HepG2 (cell line): ENCODE measurements at regions not wholly inside any gene's neighbourhood (a gene's known extent, or its start where the extent isn't known, plus 50 kb on each side); places are given as distances from the start of the nearest gene placed in this dataset.

ENCODE experiments used
- ATAC-seq: fragments of 200-7000 bp; cut with Tn5 transposase; 3 replicates; pipeline ENCODE4 v1.9.1; 2020; ENCODE audit warnings: mild to moderate bottlenecking, moderate library complexity
- BruUV-seq: library from RNA; stranded (reverse); fragments of 400-500 nt; replicated peaks from 2 replicates; lab custom pipeline; 2021; lab: Mats Ljungman, UMichigan
- CTCF ChIA-PET: fragments of 300-600 bp; formaldehyde crosslinking; extraction: SDS; loops from one replicate; lab custom pipeline; 2021; ENCODE audit warnings: low total read pairs, inconsistent platforms, low intra/inter-chr PET ratio; lab: Yijun Ruan, JAX
- POLR2A ChIA-PET: fragments of 350-600 bp; sonication (Branson Sonifier 250); formaldehyde crosslinking; loops from one replicate; lab custom pipeline; 2020; ENCODE audit warnings: antibody characterized with exemption, inconsistent platforms; lab: Yijun Ruan, JAX
- DNase-seq: peaks from one replicate; pipeline ENCODE4 v3.0.0-alpha.2; 2015; ENCODE audit warnings: low spot score
- FAIRE-seq: peaks from 3 replicates; lab custom pipeline; 2011; peaks lifted over from hg19 to GRCh38; lab: Jason Lieb, UNC
- H2AFZ ChIP-seq: one replicate; pipeline ENCODE4 v1.6.1; 2011; ENCODE audit warnings: low read length, inconsistent platforms
- H3K27ac ChIP-seq: fragments of 300-600 bp; 3 replicates; pipeline ENCODE4 v1.8.0; 2011; ENCODE audit warnings: mixed run types, mild to moderate bottlenecking, mixed read lengths, low read length, inconsistent platforms; ENCODE audit not compliant: insufficient read depth; ENCODE audit errors: extremely low read length
- H3K27me3 ChIP-seq, 2 experiments: fragments of 200-600 bp in 1 of 2; 2 replicates in 1 of 2; 3 replicates in 1 of 2; pipeline versions ENCODE4 v1.6.0 to v1.8.0; 2011; ENCODE audit warnings: low read length in 2 of 2, mild to moderate bottlenecking in 2 of 2, moderate library complexity in 2 of 2, inconsistent platforms in 1 of 2; ENCODE audit not compliant: insufficient read depth in 2 of 2, control insufficient read depth in 1 of 2
- H3K36me3 ChIP-seq, 2 experiments: fragments of 200-600 bp in 1 of 2; replicated peaks in 1 of 2; 2 replicates in 1 of 2; 3 replicates in 1 of 2; pipeline versions ENCODE4 v1.5.1 to v1.8.0; 2011; ENCODE audit warnings: low read length in 2 of 2, inconsistent platforms in 1 of 2; ENCODE audit not compliant: insufficient read depth in 2 of 2, control insufficient read depth in 1 of 2
- H3K4me1 ChIP-seq: 2 replicates; pipeline ENCODE4 v1.5.1; 2012; ENCODE audit warnings: low read length, inconsistent platforms; ENCODE audit not compliant: insufficient read depth
- H3K4me2 ChIP-seq: 2 replicates; pipeline ENCODE4 v1.6.0; 2011; ENCODE audit warnings: low read depth, low read length, inconsistent platforms
- H3K4me3 ChIP-seq, 3 experiments: fragments of 200-600 bp in 1 of 3; sonication (generic), shearing (Covaris generic) in 1 of 3; replicated peaks in 1 of 3; 2 replicates each; pipeline ENCODE4 v1.5.1; 2011 to 2016; ENCODE audit warnings: low read length in 3 of 3, inconsistent platforms in 2 of 3, low read depth in 2 of 3, mild to moderate bottlenecking in 2 of 3, control low read depth in 1 of 3, mixed read lengths in 1 of 3; ENCODE audit not compliant: insufficient read depth in 1 of 3
- H3K79me2 ChIP-seq: one replicate; pipeline ENCODE4 v1.6.1; 2011; ENCODE audit warnings: low read length, inconsistent platforms; ENCODE audit not compliant: insufficient read depth
- H3K9ac ChIP-seq: 2 replicates; pipeline ENCODE4 v1.6.0; 2011; ENCODE audit warnings: mild to moderate bottlenecking, low read depth, low read length, inconsistent platforms; ENCODE audit not compliant: insufficient read depth
- H3K9me3 ChIP-seq: 2 replicates; pipeline ENCODE4 v1.5.1; 2012; ENCODE audit warnings: mild to moderate bottlenecking, low read length
- H4K20me1 ChIP-seq: 2 replicates; pipeline ENCODE4 v1.6.0; 2011; ENCODE audit warnings: inconsistent platforms, mild to moderate bottlenecking, low read length, moderate library complexity; ENCODE audit not compliant: insufficient read depth
- HNRNPLL ChIP-seq: fragments of 200-400 bp; formaldehyde crosslinking; IDR thresholded peaks from 2 replicates; pipeline ENCODE4 v1.6.1; 2017; ENCODE audit warnings: mild to moderate bottlenecking, low read depth, low read length; ENCODE audit not compliant: poor library complexity, severe bottlenecking
- NPAS2 ChIP-seq: sonication (generic); formaldehyde crosslinking; IDR thresholded peaks from 2 replicates; pipeline ENCODE4 v1.8.0; 2022; ENCODE audit warnings: mild to moderate bottlenecking, missing genetic modification reagents, borderline replicate concordance
- NR0B2 ChIP-seq: sonication (generic); formaldehyde crosslinking; IDR thresholded peaks from 2 replicates; pipeline ENCODE4 v1.4.0; 2020; ENCODE audit warnings: mild to moderate bottlenecking, missing genetic modification reagents
- PLSCR1 ChIP-seq: sonication (generic); formaldehyde crosslinking; IDR thresholded peaks from 2 replicates; pipeline ENCODE4 v1.5.0; 2020; ENCODE audit warnings: missing genetic modification reagents, mild to moderate bottlenecking, borderline replicate concordance
- SAFB2 ChIP-seq: sonication (generic); formaldehyde crosslinking; IDR thresholded peaks from 2 replicates; pipeline ENCODE4 v1.5.1; 2020; ENCODE audit warnings: missing genetic modification reagents, low read depth, mild to moderate bottlenecking, borderline replicate concordance
- SALL1 ChIP-seq: sonication (generic); formaldehyde crosslinking; IDR thresholded peaks from 2 replicates; pipeline ENCODE4 v1.8.0; 2022; ENCODE audit warnings: mild to moderate bottlenecking, missing genetic modification reagents
- SMARCE1 ChIP-seq: fragments of 450-650 bp; IDR thresholded peaks from 2 replicates; pipeline ENCODE4 v1.6.1; 2017; ENCODE audit warnings: borderline replicate concordance
- SP2 ChIP-seq: sonication (generic); formaldehyde crosslinking; IDR thresholded peaks from 2 replicates; pipeline ENCODE4 v1.5.1; 2020; ENCODE audit warnings: mild to moderate bottlenecking, missing genetic modification reagents
- TBL1XR1 ChIP-seq: fragments of 150-350 bp; IDR thresholded peaks from 2 replicates; pipeline ENCODE4 v1.6.1; 2014; ENCODE audit warnings: borderline replicate concordance, low read length; ENCODE audit not compliant: partially characterized antibody
- ZC3H4 ChIP-seq: sonication (generic); formaldehyde crosslinking; IDR thresholded peaks from 2 replicates; pipeline ENCODE4 v1.4.0; 2020; ENCODE audit warnings: missing genetic modification reagents, borderline replicate concordance
- ZFY ChIP-seq: sonication (generic); formaldehyde crosslinking; IDR thresholded peaks from 2 replicates; pipeline ENCODE4 v1.4.0; 2020; ENCODE audit warnings: missing genetic modification reagents
- ZMYM2 ChIP-seq: sonication (generic); formaldehyde crosslinking; IDR thresholded peaks from 2 replicates; pipeline ENCODE4 v1.8.0; 2022; ENCODE audit warnings: mild to moderate bottlenecking, missing genetic modification reagents
- ZNF367 ChIP-seq: sonication (generic); formaldehyde crosslinking; IDR thresholded peaks from 2 replicates; pipeline ENCODE4 v1.4.0; 2020; ENCODE audit warnings: missing genetic modification reagents, borderline replicate concordance
- ZNF496 ChIP-seq: sonication (generic); formaldehyde crosslinking; IDR thresholded peaks from 2 replicates; pipeline ENCODE4 v1.8.1; 2023; ENCODE audit warnings: mild to moderate bottlenecking, moderate library complexity, missing genetic modification reagents; ENCODE audit not compliant: insufficient replicate concordance
- ZNF607 ChIP-seq: sonication (generic); formaldehyde crosslinking; IDR thresholded peaks from 2 replicates; pipeline ENCODE4 v1.5.1; 2020; ENCODE audit warnings: missing genetic modification reagents, mild to moderate bottlenecking, borderline replicate concordance
- ZNF773 ChIP-seq: sonication (generic); formaldehyde crosslinking; IDR thresholded peaks from 2 replicates; pipeline ENCODE4 v1.4.0; 2020; ENCODE audit warnings: missing genetic modification reagents, borderline replicate concordance
- WGBS: methylation state at CpG from one replicate; pipeline ENCODE4 v1.1.6; 2017; ENCODE audit warnings: low lambda C conversion rate; 5-methylcytosine and 5-hydroxymethylcytosine counted together
- in situ Hi-C: cut with HindIII; loops from 2 replicates; pipeline ENCODE4 v1.10.0; 2017; ENCODE audit warnings: low pct_unique_long_range_greater_than_20kb; ENCODE audit not compliant: extremely low pct_ligation_motif_present
- intact Hi-C: fragments of 100-400 bp; cut with micrococcal nuclease; formaldehyde crosslinking; loops from one replicate; pipeline ENCODE4 v1.10.0; 2022; ENCODE audit not compliant: unreplicated experiment

GRCh38 chr9:90419221-90419851 lies 223.3 kb downstream of the DIRAS2 start:
- intact Hi-C loops: no loop called here
- ATAC-seq (no peak), FAIRE-seq (no peak), DNase-seq (no peak)
- CTCF ChIA-PET: no interaction called here
- in situ Hi-C loops: no loop called here
- Histone ChIP-seq H3K27me3 (no peaks in the 10 kb centered on the region), H3K9ac (no peak overlapping the region), H2AFZ (no peak overlapping the region), H3K9me3 (no peaks in the 10 kb centered on the region), H3K4me3 (no peak overlapping the region), H3K4me2 (no peak overlapping the region), H3K36me3 (no peaks in the 10 kb centered on the region), H3K4me1 (no peaks in the 10 kb centered on the region), H3K79me2 (no peaks in the 10 kb centered on the region), H3K27ac (no peak overlapping the region), H4K20me1 (no peaks in the 10 kb centered on the region)
- POLR2A ChIA-PET: no interaction called here
- WGBS: 31% methylated on average over 4 of the region's 4 CpGs
- no peak for TF ChIP-seq SP2
- TF ChIP-seq PLSCR1: no peak
- no peak for TF ChIP-seq ZNF367
- TF ChIP-seq TBL1XR1: no peak
- no peak for TF ChIP-seq ZMYM2 (CRISPR knock-in tag)
- TF ChIP-seq SALL1: no peak
- no peak for TF ChIP-seq ZNF496
- no peak for TF ChIP-seq ZC3H4 (CRISPR knock-in tag)
- TF ChIP-seq ZNF773 (CRISPR knock-in tag): no peak
- TF ChIP-seq SAFB2 (CRISPR knock-in tag): no peak
- no peak for TF ChIP-seq NPAS2 (CRISPR knock-in tag)
- no peak for TF ChIP-seq ZFY (CRISPR knock-in tag)
- no peak for TF ChIP-seq ZNF607 (CRISPR knock-in tag)
- no peak for TF ChIP-seq HNRNPLL
- TF ChIP-seq NR0B2 (CRISPR knock-in tag): no peak
- TF ChIP-seq SMARCE1: no peak
- no TSS peak for BruUV-seq
